Caco-2 (cell line): ENCODE measurements at regions not wholly inside any gene's neighbourhood (a gene's known extent, or its start where the extent isn't known, plus 50 kb on each side); places are given as distances from the start of the nearest gene placed in this dataset.

Experiments
- BruUV-seq: library from RNA; stranded (reverse); fragments of 400-500 nt; replicated peaks from 2 replicates; lab custom pipeline; 2021; lab: Mats Ljungman, UMichigan
- CTCF ChIA-PET: fragments of 300-600 bp; sonication (Branson Sonifier 250); formaldehyde crosslinking; loops from one replicate; lab custom pipeline; 2022; ENCODE audit warnings: antibody characterized with exemption; lab: Charles Lee
- POLR2A ChIA-PET: fragments of 300-600 bp; sonication (Branson Sonifier 250); formaldehyde crosslinking; loops from one replicate; lab custom pipeline; 2022; ENCODE audit warnings: antibody characterized with exemption; lab: Charles Lee
- DNase-seq, 2 experiments: peaks; one replicate each; pipeline versions ENCODE4 v3.0.0 to v3.0.0-alpha.2; 2020 to 2022
- H3K27me3 ChIP-seq: replicated peaks from 2 replicates; pipeline ENCODE4 v1.6.0; 2011; ENCODE audit warnings: low read length; ENCODE audit not compliant: control insufficient read depth, insufficient read depth
- H3K36me3 ChIP-seq: 2 replicates; pipeline ENCODE4 v1.5.1; 2011; ENCODE audit warnings: low read length; ENCODE audit not compliant: control insufficient read depth, insufficient read depth
- H3K4me1 ChIP-seq: fragments of 250-450 bp; sonication (Bioruptor Pico); 2 replicates; pipeline ENCODE4 v1.5.1; 2020; ENCODE audit warnings: mild to moderate bottlenecking
- H3K4me3 ChIP-seq: 2 replicates; pipeline ENCODE4 v1.5.1; 2011; ENCODE audit warnings: low read depth, mild to moderate bottlenecking, control low read depth, low read length
- H3K9me3 ChIP-seq: fragments of 250-450 bp; sonication (Bioruptor Pico); 2 replicates; pipeline ENCODE4 v1.5.1; 2020; ENCODE audit warnings: mild to moderate bottlenecking, moderate library complexity
- H3K27ac Mint-ChIP-seq: one replicate; pipeline ENCODE4 v1.8.0; 2022; ENCODE audit warnings: mixed read lengths; ENCODE audit not compliant: unreplicated experiment
- H3K27me3 Mint-ChIP-seq: one replicate; pipeline ENCODE4 v1.8.0; 2022; ENCODE audit warnings: mixed read lengths; ENCODE audit not compliant: insufficient read depth, unreplicated experiment
- H3K36me3 Mint-ChIP-seq: one replicate; pipeline ENCODE4 v1.8.0; 2022; ENCODE audit warnings: mild to moderate bottlenecking, mixed read lengths; ENCODE audit not compliant: insufficient read depth, unreplicated experiment
- H3K4me1 Mint-ChIP-seq: one replicate; pipeline ENCODE4 v1.8.0; 2022; ENCODE audit warnings: low read depth, mixed read lengths; ENCODE audit not compliant: unreplicated experiment
- H3K4me3 Mint-ChIP-seq: one replicate; pipeline ENCODE4 v1.8.0; 2022; ENCODE audit warnings: mild to moderate bottlenecking, moderate library complexity, mixed read lengths; ENCODE audit not compliant: unreplicated experiment
- H3K9me3 Mint-ChIP-seq: one replicate; pipeline ENCODE4 v1.8.0; 2022; ENCODE audit warnings: mixed read lengths; ENCODE audit not compliant: unreplicated experiment
- CTCF ChIP-seq, 2 experiments: fragments of 200-600 bp in 1 of 2; IDR thresholded peaks; 1 replicate in 1 of 2; 2 replicates in 1 of 2; pipeline versions ENCODE4 v1.5.1 to v1.8.0; 2011 to 2022; ENCODE audit warnings: antibody characterized with exemption in 1 of 2, control low read depth in 1 of 2, inconsistent platforms in 1 of 2, low read depth in 1 of 2, low read length in 1 of 2, mild to moderate bottlenecking in 1 of 2, moderate library complexity in 1 of 2; ENCODE audit not compliant: insufficient read depth in 1 of 2, severe bottlenecking in 1 of 2, unreplicated experiment in 1 of 2
- intact Hi-C: fragments of 100-400 bp; cut with micrococcal nuclease; formaldehyde crosslinking; loops from one replicate; pipeline ENCODE4 v1.10.0; 2022; ENCODE audit not compliant: unreplicated experiment

- Histone ChIP-seq H3K4me3 (no peak overlapping the region), H3K36me3 (no peaks in the 10 kb centered on the region), H3K27me3 (no peaks in the 10 kb centered on the region), H3K9me3 (no peaks in the 10 kb centered on the region), H3K4me1 (peaks cover 13% of the 10 kb centered on the region)
- no peak for DNase-seq
- ChIA-PET CTCF (no interaction called here), POLR2A (no interaction called here)
- peaks cover 19% of the 10 kb centered on the region for H3K4me1 Mint-ChIP-seq
- no peak overlapping the region for H3K4me3 Mint-ChIP-seq
- BruUV-seq = no TSS peak
- H3K27me3 Mint-ChIP-seq = no peaks in the 10 kb centered on the region
- intact Hi-C loops = no loop called here
- no peaks in the 10 kb centered on the region for H3K9me3 Mint-ChIP-seq
- H3K27ac Mint-ChIP-seq = no peak overlapping the region
- no peak for TF ChIP-seq CTCF (IDR thresholded peaks at IDR 0.05; ENCODE audit: insufficient read depth in 1 of 2, low read depth in 1 of 2, low read length in 1 of 2, severe bottlenecking in 1 of 2, unreplicated experiment in 1 of 2)
- no peaks in the 10 kb centered on the region for H3K36me3 Mint-ChIP-seq
Observed at GRCh38 chr21:33155422-33155821, 74.3 kb upstream of the IFNAR2 start.

- no peak for TF ChIP-seq CTCF (IDR thresholded peaks at IDR 0.05; ENCODE audit: insufficient read depth in 1 of 2, low read depth in 1 of 2, low read length in 1 of 2, severe bottlenecking in 1 of 2, unreplicated experiment in 1 of 2)
- Mint-ChIP-seq H3K4me1 (peaks cover 19% of the 10 kb centered on the region), H3K27ac (no peak overlapping the region), H3K36me3 (no peaks in the 10 kb centered on the region), H3K27me3 (peaks cover 3% of the 10 kb centered on the region), H3K4me3 (no peak overlapping the region), H3K9me3 (peaks cover 9% of the 10 kb centered on the region)
- Histone ChIP-seq H3K9me3 (no peaks in the 10 kb centered on the region), H3K27me3 (no peaks in the 10 kb centered on the region), H3K4me1 (peaks cover 13% of the 10 kb centered on the region), H3K36me3 (no peaks in the 10 kb centered on the region), H3K4me3 (no peak overlapping the region)
- intact Hi-C loops = no loop called here
- DNase-seq = peak in 1 of 2 experiments; percentile 13
- BruUV-seq = no TSS peak
- CTCF ChIA-PET = interaction anchor here (0.6 to 0.7 kb wide), 2 partner anchors 205 to 323 kb away, joined by 3 to 4 read pairs; no protein-coding TSS in a partner anchor
- POLR2A ChIA-PET = no interaction called here
Observed at GRCh38 chr21:33157303-33157702, 72.4 kb upstream of the IFNAR2 start.

- no peak for DNase-seq
- no peak for TF ChIP-seq CTCF (IDR thresholded peaks at IDR 0.05; ENCODE audit: insufficient read depth in 1 of 2, low read depth in 1 of 2, low read length in 1 of 2, severe bottlenecking in 1 of 2, unreplicated experiment in 1 of 2)
- POLR2A ChIA-PET = no interaction called here
- intact Hi-C loops = no loop called here
- no peak overlapping the region for H3K4me3 ChIP-seq
- Mint-ChIP-seq H3K27ac (no peak overlapping the region), H3K27me3 (peaks cover 3% of the 10 kb centered on the region), H3K4me1 (peaks cover 14% of the 10 kb centered on the region), H3K4me3 (no peak overlapping the region), H3K36me3 (no peaks in the 10 kb centered on the region), H3K9me3 (peaks cover 9% of the 10 kb centered on the region)
- BruUV-seq = no TSS peak
- peaks cover 7% of the 10 kb centered on the region for H3K4me1 ChIP-seq
- H3K36me3 ChIP-seq = no peaks in the 10 kb centered on the region
- H3K27me3 ChIP-seq = no peaks in the 10 kb centered on the region
- H3K9me3 ChIP-seq = no peaks in the 10 kb centered on the region
- CTCF ChIA-PET = no interaction called here
Observed at GRCh38 chr21:33158654-33159053, 71.1 kb upstream of the IFNAR2 start.
